HG03354 (cell line): ENCODE measurements at regions not wholly inside any gene's neighbourhood (a gene's known extent, or its start where the extent isn't known, plus 50 kb on each side); places are given as distances from the start of the nearest gene placed in this dataset.

ENCODE experiments used
- ATAC-seq: cut with Tn5 transposase; IDR thresholded peaks from one replicate; pipeline ENCODE4 v1.9.1; 2021; ENCODE audit warnings: mild to moderate bottlenecking; ENCODE audit not compliant: unreplicated experiment, poor library complexity, severe bottlenecking

DNA sequence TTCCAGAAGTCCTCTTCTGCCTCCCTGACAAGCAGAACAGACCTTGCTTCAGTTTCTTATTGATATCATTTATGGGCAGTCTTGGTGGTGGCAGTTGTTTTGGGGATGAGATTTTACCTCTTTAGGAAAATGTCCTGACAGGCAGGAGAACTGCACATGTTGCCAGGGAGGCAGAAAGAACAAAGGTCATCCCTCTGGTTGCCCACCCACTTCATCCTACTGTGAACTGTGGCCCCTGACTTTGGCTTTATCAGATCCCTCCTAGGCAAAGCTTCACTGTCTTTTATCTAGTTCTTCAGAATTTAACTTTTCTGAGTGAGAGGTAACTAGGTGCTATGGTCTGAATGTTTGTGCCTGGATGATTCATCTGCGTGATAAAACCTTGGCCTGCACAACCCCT lies 2071.3 kb upstream of the CELF4 start:
- ATAC-seq = no peak

DNA sequence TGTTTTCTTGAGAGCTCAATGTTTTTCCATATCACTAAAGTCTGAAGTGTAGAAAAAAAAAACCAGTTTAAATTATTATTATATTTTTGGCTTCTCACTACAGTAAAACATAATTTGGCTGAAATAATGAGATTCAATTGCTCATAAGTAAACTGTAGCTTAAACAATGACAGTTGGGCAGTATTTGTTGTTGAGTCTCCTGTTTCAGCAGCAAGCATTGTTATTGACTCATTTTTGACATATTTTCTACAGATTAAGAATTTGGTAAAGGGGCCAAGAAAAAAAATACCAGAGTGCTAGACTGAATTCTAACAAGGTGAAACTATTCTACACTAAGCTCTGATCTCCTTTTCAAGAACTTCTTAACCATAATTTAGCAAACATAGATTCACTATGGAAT lies 2070.4 kb upstream of the CELF4 start:
- no peak for ATAC-seq

DNA sequence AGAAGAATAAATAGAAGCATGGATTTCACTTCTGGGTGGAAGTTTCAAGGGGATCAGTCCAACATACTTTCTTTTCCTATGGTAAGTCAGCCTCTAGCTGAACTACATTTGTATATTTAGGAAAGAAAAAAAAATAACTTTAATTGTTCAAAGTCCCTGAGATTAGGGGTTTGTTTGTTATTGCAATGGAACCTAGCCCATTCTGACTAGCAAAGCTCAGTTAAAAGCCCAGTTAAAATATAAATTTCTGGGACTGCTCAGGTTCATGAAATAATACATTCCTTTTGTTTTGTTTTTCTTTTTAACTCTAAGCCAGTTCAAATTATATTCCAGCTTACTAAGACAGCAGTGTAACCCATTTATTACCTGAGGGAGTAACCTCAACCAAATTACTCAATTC lies 2069.6 kb upstream of the CELF4 start:
- ATAC-seq = no peak

DNA sequence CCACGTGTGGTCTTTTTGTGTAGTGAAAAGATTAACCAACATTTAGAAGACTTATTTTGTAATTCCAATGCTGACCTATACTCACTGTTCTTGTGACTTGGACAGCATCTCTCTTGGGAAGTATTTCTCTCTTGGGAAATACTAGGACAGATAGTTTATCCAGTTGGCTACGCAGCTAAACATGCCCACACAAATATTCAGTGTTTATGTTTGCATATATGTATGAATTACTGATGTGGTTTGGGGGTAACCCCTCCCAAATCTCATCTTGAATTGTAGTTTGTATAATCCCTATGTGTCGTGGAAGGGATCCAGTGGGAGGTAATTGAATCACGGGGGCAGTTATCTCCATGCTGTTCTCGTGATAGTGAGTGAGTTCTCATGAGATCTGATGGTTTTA lies 2062.3 kb upstream of the CELF4 start:
- ATAC-seq = no peak

DNA sequence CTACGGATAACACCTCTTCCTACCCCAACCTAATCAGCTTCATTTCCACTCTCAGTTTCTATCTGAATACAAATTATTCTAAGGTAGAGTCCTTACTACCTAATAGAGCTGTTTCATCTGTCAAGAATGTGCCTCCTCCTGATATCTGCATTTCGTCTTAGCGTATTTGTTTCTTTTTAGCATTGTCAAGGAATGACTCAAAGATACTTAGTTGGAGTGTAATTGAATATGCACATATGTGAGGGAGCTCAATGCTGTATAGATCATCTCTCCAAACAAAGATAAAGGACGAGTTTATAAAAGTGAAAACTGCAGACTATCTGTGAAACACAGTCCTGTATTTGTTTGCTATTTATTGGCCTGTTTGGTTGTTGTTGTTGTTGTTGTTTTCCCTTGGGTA lies 2059.4 kb upstream of the CELF4 start:
- no peak for ATAC-seq

DNA sequence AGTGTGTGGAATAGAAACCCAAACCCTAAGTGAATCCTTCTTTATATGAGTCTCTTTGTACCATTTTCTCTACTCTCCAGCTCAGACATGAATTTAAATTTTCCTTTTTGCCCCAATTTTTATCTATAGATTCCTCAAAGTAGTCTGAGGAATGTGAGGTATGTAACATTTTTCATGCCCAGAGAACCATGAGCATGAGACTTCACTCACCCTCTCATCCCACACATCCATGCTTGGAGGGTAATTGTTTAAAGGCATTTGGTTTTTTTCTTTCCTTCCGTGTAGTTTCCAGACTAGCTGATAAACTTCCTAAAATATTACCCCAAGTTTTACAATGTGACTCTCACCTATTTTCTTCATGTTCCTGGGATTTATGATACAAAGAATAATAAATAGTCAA lies 2056.8 kb upstream of the CELF4 start:
- ATAC-seq = no peak

DNA sequence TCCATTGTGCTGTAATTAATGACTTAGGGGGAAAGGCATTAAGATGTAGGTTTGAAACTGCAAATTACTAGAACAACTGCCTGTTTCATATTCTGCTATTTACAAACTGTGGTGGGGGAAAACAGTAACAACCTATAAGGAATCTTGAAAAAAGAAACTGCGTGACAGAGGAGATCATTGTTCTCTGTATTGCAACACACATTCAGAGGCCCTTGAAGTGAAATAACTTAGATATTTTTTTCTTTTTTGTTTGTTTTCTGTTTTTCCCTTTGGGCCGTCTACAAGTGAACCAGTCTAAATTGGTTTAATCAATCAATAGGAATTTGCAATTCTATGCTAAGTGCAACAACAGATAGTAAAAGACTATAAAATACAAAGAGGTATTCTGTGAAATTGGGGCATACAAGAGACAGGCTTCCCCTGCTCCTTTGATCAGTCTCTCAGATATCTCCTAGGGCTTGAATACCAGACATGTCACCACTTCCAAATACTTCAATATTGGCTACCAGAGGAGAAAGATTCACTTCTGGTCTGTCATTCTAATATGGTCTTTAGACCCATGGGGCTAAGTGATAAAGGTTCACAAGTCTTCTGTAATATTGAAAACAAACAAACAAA lies 2055.1 kb upstream of the CELF4 start:
- ATAC-seq = no peak

DNA sequence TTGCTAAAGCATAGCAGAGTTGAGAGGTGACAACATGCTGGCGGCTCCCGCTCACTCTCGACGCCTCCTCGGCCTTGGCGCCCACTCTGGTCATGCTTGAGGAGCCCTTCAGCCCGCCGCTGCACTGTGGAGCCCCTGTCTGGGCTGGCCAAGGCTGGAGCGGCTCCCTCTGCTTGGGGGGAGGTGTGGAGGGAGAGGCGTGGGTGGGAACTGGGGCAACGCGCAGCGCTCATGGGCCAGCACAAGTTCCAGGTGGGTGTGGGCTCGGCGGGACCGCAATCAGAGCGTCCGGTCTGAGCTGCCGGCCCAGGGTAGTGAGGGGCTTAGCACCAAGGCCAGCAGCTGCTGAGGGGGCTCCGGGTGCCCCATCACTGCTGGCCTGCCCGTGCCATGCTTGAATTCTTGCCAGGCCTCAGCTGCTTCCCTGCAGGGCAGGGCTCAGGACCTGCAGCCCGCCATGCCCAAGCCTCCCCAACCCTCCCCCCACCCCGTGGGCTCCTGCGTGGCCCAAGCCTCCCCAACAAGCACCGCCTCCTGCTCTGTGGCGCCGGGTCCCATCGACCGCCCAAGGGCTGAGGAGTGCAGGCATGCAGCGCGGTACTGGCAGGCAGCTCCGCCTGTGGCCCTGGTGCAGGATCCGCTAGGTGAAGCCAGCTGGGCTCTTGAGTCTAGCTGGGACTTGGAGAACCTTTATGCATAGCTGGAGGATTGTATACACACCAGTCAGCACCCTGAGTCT lies 2052.8 kb upstream of the CELF4 start:
- no peak for ATAC-seq

DNA sequence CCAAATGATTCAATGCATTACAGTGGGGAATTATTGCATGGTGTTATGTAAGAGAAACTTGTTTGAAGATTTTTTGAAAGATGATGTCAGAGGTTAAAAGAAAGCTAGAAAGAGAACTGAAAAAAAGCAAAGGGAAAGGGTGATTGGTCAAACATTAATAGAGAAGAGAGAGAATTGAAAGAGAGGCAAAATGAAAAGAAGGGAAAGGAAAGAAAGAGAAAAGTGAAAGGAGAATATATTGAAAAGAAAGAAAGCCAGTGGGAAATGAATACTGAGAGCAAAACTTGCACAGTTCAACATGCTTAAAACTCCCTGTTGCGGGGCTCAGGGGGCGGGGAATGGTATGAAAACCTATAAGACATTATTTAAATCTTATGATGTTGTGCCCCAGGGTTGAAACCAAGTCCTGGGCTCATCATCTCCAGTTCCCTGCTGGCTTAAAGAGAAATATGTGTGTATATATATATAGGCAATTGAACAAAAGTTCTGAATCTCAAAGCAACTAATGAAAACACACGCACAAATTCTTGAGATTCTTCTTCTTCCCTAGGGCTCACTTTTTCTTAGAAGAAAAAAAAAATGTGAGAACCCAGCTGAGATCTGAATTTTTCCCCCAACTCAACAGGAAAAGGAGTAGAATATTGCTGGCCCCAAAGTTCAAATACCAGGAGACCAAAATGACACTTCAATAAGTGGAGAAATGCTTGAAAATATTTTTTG lies 2045.9 kb upstream of the CELF4 start:
- ATAC-seq = no peak

DNA sequence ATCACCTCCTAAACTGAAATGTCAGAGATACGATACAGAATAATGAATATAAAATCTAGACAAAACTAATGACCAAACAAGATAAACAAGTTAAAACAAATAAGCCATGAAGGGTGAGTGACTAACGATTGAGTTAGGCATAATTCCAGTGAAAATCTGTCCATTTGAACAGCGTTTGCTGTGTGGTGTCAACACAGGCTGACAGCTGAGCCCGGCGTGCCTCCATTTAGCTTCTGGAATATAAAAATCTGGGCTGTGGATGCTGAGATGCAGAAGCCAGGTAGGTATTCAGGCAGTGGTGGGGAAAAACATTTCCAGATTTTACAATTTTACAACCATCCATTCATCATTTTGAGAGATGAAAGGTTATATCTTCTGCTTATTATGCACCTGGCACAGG lies 2041.4 kb upstream of the CELF4 start:
- no peak for ATAC-seq

DNA sequence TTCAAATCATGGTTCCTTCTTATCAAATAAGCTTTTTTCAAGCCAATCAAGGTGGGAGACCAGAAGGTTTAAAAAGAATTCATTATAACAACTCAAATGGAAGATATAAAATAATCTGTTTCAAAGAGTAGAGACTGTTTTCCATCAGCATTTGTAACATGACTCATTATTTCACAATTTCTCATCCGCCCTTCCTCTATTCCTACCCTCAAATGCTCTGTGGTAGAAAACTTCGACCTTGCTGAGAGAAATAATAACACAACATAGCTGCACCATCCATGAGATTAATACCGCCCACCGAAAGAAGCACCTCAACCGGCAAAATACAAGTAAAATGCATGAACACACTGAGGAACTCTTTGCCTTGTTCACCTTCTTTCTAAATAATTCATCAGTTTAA lies 2039.2 kb upstream of the CELF4 start:
- no peak for ATAC-seq

DNA sequence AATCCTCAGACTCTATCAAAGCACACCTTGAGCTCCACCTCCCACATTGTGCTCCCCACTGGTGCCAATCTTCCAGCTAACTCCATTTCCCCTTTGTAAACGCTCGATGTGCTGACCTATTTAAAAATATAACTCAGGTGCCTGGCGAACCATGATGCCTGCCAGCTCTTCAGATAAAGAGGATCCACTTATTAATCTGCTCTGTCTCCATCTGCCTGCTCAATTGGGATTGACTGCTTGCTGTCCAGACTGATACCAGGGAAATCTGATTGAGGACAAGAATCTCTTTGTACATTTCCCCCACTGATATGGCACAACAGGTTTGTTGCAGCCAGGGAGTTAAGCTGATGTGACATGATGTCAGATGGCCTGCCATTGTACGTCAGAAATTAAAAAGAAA lies 2036.5 kb upstream of the CELF4 start:
- no peak for ATAC-seq

DNA sequence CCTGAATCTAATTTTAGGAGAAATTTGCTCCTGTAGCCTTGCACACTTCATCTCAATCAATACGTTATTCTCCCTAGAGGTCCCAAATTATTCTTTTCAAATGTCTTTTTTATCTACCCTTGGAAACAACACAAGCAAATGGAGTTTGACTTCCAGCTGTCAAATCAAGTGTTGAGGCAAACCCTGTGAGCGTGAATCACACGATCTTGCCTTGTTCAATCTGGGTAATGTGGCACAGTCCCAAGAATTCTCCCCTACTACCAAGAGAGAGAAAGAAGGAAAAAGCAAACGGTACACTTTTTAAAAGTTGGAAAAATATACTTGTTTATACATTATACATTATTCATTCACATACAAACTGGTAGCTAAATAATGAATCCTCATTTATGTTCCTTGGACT lies 2035.3 kb upstream of the CELF4 start:
- ATAC-seq = no peak

DNA sequence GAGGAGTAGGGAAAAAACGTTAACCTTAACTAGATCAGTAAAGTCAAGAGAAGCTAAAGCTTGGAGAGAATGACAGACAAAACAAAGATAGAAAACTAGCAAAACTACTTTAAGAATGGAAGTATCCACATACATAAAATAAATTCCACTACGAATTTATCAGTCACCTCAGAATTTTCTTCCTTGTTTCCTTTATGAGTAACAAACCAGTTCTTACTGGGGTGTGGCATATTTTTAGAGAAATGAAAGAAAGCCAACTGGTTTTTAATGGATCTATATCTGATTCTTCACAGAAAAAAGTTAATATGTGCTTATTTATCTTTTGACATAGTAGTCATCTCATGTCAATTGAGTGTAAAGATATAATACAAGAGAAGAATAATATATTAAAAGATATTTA lies 2033.7 kb upstream of the CELF4 start:
- ATAC-seq = no peak

DNA sequence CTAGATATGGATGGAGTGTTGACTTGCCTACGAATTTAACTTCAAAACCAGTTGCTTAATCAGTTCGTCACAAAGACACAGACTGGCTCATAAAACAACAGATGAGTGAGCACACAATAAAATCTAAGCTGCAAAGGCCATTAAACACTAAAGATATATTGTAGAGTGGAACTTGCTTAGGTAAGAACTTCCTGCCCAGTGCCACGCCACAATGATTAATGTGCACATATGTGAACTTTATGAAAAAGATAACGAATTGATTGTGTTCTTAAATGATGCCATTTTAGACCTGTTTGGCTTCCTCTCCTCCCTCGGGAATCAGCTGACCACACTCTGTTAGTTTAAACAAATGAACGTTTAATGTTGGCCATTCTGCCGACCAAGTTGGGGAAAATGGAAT lies 2031.3 kb upstream of the CELF4 start:
- ATAC-seq = no peak

DNA sequence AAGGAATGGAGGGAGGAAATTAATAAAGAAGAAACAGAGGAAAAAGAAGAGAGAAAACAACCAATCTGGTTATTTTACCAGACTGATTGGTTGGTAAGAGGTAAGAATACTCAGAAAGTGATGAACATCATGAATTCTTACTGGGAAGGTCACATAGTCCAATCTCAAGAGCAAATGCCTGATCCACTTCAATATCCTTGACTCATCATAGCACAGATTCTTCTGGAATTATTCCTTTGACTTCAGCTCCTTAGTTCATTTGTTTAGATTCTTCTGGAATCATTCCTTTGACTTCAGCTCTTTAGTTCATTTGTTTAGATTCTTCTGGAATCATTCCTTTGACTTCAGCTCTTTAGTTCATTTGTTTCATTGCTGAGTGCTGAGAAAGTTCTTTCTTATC lies 2030.6 kb upstream of the CELF4 start:
- no peak for ATAC-seq

DNA sequence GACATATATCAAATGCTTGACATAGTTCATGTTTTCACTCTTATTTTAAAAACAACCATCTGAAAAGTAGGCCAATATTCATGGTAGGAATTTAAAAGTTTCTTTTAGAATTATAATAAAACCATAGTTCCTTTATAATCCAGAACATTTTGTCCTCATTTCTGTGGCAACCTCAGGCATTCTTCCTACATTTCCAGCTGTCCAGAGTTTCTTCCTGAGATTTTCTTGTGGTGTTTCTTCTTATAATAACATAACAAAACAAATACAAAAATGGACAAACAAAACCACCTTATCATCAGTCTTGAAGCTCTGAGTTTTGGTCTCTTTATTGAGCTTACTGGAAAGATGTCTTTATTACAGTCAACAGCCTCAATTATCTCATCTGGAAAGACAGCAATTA lies 2028.6 kb upstream of the CELF4 start:
- ATAC-seq = no peak

DNA sequence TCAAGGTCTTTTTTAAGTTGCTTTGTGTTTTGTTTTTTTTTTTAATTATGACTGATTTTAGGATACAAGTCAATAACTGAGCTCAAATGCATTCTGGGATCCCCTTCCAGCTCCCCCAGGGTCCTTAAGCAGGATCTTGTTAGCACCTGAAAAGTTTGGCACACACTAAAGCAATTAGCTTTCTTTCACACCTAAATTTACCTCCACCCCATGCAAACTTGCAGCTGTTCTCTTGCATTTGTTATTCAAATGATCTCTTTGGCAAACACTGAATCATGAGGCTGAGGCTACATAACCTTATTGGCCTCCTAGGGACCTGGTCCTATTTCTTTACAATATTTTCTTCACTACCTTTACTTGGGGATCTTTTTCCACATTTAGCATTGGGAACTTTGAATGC lies 2026.1 kb upstream of the CELF4 start:
- ATAC-seq = no peak

DNA sequence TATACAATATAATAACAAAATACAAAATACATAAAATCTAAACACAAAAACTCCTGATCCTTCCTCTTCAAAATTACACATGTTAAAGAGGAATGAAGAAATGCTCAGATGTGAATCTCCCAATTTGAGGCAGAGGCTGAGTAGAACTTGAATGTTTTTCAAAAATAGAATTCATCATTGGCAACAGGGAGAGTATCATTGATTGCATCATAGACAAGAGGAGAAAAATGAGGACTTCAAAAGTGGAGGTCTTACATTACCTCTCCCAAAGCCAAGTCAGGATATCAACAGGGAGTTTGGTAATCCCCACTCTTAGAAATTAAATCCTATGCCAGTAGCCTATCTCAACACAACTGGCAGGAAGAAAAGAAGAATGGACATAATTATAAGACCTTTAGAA lies 2023.9 kb upstream of the CELF4 start:
- no peak for ATAC-seq

DNA sequence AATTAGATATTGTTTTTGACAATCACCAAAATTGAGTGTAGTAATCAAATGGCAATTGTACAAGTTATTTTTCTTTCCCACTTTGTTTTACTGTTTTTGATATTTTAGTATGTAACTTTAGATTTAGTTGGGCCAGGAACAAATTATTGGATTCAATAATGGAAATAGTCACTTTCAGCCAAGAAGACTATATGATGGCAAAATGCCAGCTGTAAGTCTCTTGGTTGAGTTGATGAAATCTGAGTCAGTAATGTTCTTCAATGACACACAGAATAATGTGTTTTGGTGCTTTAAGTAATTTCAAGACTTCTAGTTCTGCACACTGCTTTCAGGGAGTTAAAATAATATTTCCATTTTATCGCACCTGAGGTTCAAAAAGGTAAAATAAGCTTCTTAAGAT lies 2022.0 kb upstream of the CELF4 start:
- ATAC-seq = no peak

DNA sequence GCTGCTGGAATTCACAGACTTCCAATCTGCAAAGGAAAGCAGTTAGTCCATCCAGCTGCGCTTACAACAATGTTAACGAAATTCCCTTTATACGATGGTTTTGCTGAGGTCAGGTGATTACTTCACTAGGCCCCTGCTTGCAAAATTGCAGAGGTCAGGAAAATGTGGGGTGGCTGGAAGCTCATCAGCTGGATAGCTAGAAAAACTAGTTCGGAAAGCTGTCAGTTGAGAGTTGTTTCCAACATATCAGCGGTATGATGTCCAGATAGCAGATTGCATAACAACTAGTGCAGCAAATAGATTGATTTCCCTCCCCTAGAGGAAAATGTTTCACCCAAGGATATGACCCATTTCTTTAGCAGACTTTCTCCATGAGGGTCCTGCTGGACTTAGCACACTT lies 2021.1 kb upstream of the CELF4 start:
- ATAC-seq = no peak
